GM18868 (cell line): ENCODE measurements at regions not wholly inside any gene's neighbourhood (a gene's known extent, or its start where the extent isn't known, plus 50 kb on each side); places are given as distances from the start of the nearest gene placed in this dataset.

ENCODE experiments used
- ATAC-seq: cut with Tn5 transposase; IDR thresholded peaks from one replicate; pipeline ENCODE4 v1.9.1; 2021; ENCODE audit warnings: mild to moderate bottlenecking, moderate library complexity; ENCODE audit not compliant: unreplicated experiment

- no peak for ATAC-seq
Observed at GRCh38 chr10:29063806-29064644, 224.8 kb upstream of the LYZL1 start.

- no peak for ATAC-seq
Observed at GRCh38 chr10:29064680-29065079, 224.2 kb upstream of the LYZL1 start.

- ATAC-seq, result no peak
Observed at GRCh38 chr10:29067161-29067560, 221.7 kb upstream of the LYZL1 start.

- ATAC-seq, result no peak
Observed at GRCh38 chr10:29067628-29068027, 221.2 kb upstream of the LYZL1 start.

GRCh38 chr10:29068302-29068701, 220.6 kb upstream of the LYZL1 start:
- ATAC-seq, result no peak

- ATAC-seq, result no peak
Observed at GRCh38 chr10:29068966-29069365, 219.9 kb upstream of the LYZL1 start.

- ATAC-seq, result no peak
Observed at GRCh38 chr10:29069941-29070340, 218.9 kb upstream of the LYZL1 start.

- no peak for ATAC-seq
Observed at GRCh38 chr10:29078919-29079318, 210.0 kb upstream of the LYZL1 start.

- no peak for ATAC-seq
Observed at GRCh38 chr10:29081231-29081630, 207.6 kb upstream of the LYZL1 start.

GRCh38 chr10:29081951-29082685, 206.8 kb upstream of the LYZL1 start:
- ATAC-seq, result no peak

- no peak for ATAC-seq
Observed at GRCh38 chr10:29083096-29083495, 205.8 kb upstream of the LYZL1 start.

GRCh38 chr10:29084681-29085307, 204.1 kb upstream of the LYZL1 start:
- no peak for ATAC-seq

GRCh38 chr10:29089091-29089490, 199.8 kb upstream of the LYZL1 start:
- ATAC-seq, result no peak

GRCh38 chr10:29096303-29096824, 192.5 kb upstream of the LYZL1 start:
- peak; percentile 81 for ATAC-seq

GRCh38 chr10:29098423-29098822, 190.4 kb upstream of the LYZL1 start:
- no peak for ATAC-seq

GRCh38 chr10:29099001-29099400, 189.9 kb upstream of the LYZL1 start:
- ATAC-seq, result no peak

GRCh38 chr10:29099415-29099814, 189.5 kb upstream of the LYZL1 start:
- ATAC-seq, result no peak

GRCh38 chr10:29100505-29100904, 188.4 kb upstream of the LYZL1 start:
- ATAC-seq, result no peak

GRCh38 chr10:29102233-29102632, 186.6 kb upstream of the LYZL1 start:
- no peak for ATAC-seq

GRCh38 chr10:29102636-29103035, 186.2 kb upstream of the LYZL1 start:
- ATAC-seq, result no peak

- ATAC-seq, result no peak
Observed at GRCh38 chr10:29104661-29105399, 184.0 kb upstream of the LYZL1 start.
